CD4-positive, alpha-beta T cell treated with Interleukin-17A for 1 hour (primary cell): ENCODE measurements at regions not wholly inside any gene's neighbourhood (a gene's known extent, or its start where the extent isn't known, plus 50 kb on each side); places are given as distances from the start of the nearest gene placed in this dataset.
"Not testable (repeated sequence)": the region's sequence is repeated elsewhere in the genome, so short reads cannot be mapped to it uniquely, and the experiment has no call there.

Experiments
- DNase-seq: peaks from one replicate; pipeline ENCODE4 v3.0.0-alpha.2; 2020

GRCh38 chr2:177000061-177000714 is 212.4 kb upstream of the HNRNPA3 start:
- DNase-seq = no peak

GRCh38 chr2:177000715-177001072 is 211.9 kb upstream of the HNRNPA3 start:
- DNase-seq = no peak

GRCh38 chr2:177001334-177001733 is 211.3 kb upstream of the HNRNPA3 start:
- no peak for DNase-seq

DNA sequence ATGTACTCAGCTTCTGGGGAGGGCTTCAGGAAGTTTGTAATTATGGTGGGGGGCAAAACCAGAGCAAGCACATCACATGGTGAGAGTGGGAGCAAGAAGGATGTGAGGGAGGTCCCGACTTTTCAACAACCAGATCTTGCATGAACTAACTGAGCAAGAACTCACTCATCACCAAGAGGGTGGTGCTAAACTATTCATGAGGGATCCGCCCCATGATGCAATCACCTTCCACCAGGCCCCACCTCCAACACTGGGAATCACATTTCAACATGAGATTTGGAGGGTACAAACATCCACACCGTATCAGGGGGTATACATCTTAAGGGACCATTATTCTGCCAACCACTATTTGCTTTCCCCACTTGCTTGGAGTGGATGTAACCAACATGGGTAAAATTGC is 209.6 kb upstream of the HNRNPA3 start:
- DNase-seq = no peak

DNA sequence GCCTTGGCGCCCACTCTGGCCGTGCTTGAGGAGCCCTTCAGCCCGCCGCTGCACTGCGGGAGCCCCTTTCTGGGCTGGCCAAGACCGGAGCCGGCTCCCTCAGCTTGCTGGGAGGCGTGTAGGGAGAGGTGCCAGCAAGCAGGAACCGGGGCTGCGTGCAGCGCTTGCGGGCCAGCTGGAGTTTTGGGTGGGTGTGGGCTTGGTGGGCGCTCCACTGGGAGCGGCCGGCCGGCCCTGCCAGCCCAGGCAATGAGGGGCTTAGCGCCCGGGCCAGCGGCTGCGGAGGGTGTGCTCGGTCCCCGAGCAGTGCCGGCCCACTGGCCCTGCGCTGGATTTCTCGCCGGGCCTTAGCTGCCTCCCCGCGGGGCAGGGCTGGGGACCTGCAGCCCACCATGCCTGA is 204.9 kb upstream of the HNRNPA3 start:
- DNase-seq = not testable (repeated sequence)

GRCh38 chr2:177008662-177009061 is 203.9 kb upstream of the HNRNPA3 start:
- DNase-seq = not testable (repeated sequence)

DNA sequence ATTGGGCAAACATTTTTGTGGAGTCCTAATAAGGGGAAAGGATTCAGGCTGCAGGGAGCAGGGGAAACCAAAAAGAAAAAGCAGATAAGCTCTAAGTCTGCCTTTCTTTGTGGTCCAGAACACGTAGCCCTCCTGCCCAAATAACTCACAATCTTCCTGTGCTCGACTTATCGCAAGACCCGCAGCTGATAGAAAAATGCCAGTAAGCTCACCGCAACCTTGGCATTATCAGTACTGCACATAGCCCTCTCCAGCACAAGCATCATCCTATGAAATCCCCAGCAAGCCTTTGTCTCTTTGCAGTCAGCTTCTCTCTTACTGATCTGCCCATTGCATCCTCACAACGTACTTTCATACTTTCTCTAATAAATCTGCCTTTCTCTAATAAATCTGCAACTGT is 202.4 kb upstream of the HNRNPA3 start:
- DNase-seq = no peak

DNA sequence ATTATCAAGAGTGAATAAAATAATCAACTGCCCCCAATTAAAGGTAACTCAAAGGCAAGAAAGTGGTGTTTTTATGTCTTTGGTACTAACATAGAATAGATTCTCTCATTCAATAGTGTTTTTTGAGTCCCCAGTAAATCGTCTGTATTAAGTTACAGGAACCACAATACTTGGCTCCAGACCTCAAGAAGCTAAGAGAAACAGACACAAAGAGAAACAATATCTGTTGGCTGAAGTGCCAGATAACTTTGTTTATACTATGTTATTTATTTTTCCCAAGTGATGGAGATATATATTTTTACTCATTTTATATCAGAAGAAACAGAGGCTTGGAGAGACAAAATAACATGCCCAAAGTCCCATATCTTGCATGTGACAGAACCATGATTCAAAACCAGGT is 201.7 kb upstream of the HNRNPA3 start:
- no peak for DNase-seq

DNA sequence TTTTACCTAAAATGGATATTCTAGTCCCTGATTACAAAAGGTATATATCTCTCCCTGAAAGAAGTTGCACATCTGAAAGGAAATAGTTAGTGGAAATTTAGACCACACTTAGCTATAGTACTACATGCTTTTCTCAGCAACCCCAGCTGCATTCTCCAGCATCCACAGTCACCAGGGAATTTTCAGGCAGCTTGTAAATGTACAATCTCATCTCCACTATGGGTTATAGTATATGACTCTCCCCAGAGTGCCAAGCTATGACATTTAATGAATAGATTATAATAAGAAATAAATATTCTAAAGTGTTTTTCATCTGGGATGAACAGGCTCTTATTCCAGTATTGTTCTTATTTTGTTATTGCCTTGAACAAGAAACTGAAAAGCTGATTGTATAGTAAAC is 197.6 kb upstream of the HNRNPA3 start:
- no peak for DNase-seq

DNA sequence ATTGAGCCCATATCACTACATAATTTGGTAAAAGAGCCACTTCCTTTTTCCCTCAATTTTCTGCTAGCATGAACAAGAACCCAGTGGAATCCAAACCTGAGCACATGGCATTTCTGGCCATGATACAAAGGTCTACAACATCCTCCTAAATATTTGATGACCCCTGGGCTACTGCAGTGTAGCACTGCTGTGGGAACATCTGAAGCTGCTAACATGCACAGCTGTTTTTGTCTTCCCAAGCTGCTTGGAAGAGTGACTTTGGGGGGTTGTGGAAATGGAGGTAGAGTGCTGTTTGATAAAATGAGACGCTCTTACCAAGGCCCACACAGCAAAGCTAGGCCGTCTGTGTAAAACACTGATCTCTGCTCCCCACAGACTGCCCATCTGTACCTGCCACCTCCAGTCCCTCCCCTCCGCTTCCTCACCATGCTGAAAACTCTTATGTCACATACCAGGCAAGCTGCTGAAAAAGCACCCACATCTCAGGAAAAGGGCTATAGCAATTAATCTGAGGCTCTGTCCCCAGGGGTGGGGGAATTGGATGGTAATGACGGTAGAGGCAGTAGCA is 197.2 kb upstream of the HNRNPA3 start:
- no peak for DNase-seq

GRCh38 chr2:177020524-177021119 is 192.0 kb upstream of the HNRNPA3 start:
- DNase-seq = no peak

GRCh38 chr2:177021706-177022343 is 190.8 kb upstream of the HNRNPA3 start:
- DNase-seq = no peak

- DNase-seq = no peak
Measured at GRCh38 chr2:177024765-177025164, 187.8 kb upstream of the HNRNPA3 start.

DNA sequence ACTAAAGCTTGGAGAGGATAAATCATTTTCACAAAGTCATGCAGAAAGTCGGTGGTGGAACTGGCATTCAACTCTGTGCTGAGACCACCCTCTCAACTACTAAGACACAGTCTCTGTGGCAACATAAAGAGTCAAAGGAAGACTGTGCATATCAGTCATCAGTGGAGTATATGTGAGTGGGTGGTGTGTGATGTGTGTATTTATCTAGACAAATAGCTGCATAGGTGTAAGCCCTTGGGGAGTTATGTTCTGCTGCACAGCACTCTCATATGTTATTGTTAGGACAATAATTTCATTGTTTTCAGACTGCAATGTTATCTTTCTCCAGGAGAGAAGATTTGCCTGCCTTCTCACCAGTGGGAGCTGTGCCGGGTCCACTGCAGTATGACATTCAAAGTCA is 186.3 kb upstream of the HNRNPA3 start:
- DNase-seq = no peak

- no peak for DNase-seq
Measured at GRCh38 chr2:177026956-177027355, 185.6 kb upstream of the HNRNPA3 start.

GRCh38 chr2:177028296-177028695 is 184.3 kb upstream of the HNRNPA3 start:
- no peak for DNase-seq

GRCh38 chr2:177029075-177029474 is 183.5 kb upstream of the HNRNPA3 start:
- no peak for DNase-seq

GRCh38 chr2:177029501-177029900 is 183.1 kb upstream of the HNRNPA3 start:
- no peak for DNase-seq

DNA sequence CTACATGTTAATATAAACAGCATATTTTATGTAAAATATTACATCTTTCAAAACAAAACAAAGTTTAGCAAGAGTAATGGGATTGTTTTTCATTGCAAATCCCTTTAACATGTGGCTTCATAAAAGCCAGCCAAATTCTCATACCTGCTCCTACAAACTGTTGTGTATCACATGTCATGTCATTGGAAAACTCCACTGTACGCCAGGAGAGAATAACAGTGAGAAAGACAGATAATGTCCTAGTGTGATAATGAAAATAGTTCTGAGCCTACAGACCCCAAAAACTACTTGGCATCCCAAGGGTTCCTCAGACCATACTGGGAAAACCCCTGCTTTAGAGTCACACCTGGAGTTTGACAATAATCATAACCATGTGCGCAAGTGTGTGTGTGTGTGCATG is 182.7 kb upstream of the HNRNPA3 start:
- no peak for DNase-seq

- no peak for DNase-seq
Measured at GRCh38 chr2:177030451-177031105, 182.0 kb upstream of the HNRNPA3 start.

- DNase-seq = no peak
Measured at GRCh38 chr2:177031438-177032180, 181.0 kb upstream of the HNRNPA3 start.

DNA sequence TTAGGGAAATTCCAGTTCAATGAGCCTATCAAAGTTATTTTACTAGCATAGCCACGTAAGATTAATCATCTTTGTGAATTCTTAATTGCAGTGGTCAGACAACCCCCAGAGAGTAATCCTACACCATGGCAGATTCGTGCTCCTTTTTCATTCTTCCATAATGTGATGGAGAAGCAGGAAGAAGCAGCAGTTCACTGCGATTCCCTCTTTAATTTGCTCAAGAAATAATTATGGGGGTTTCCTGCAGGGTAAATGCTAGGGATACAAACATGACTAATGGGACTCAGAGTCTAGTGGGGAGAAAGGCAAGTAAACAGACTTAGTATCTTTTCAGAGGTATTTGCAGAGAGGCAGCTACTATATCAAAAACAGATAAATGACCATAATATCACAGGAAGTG is 175.8 kb upstream of the HNRNPA3 start:
- DNase-seq = no peak

- DNase-seq = no peak
Measured at GRCh38 chr2:177037569-177037968, 175.0 kb upstream of the HNRNPA3 start.
